ENCODE measurements at regions not wholly inside any gene's neighbourhood (a gene's known extent, or its start where the extent isn't known, plus 50 kb on each side); places are given as distances from the start of the nearest gene placed in this dataset.

- no peaks in the 10 kb centered on the region for H3K27me3 Mint-ChIP-seq (ENCODE audit: unreplicated experiment)
- no peaks in the 10 kb centered on the region for H3K36me3 Mint-ChIP-seq (ENCODE audit: unreplicated experiment)
- no peak for TF ChIP-seq CTCF (IDR thresholded peaks at IDR 0.05; ENCODE audit: partially characterized antibody, unreplicated experiment)
- H3K27ac Mint-ChIP-seq (ENCODE audit: unreplicated experiment) = no peak overlapping the region
- H3K4me1 Mint-ChIP-seq (ENCODE audit: low read depth, unreplicated experiment) = no peaks in the 10 kb centered on the region
- H3K4me3 Mint-ChIP-seq (ENCODE audit: unreplicated experiment) = no peak overlapping the region
- no peak for DNase-seq
- no peaks in the 10 kb centered on the region for H3K9me3 Mint-ChIP-seq (ENCODE audit: unreplicated experiment)
These were observed 603.9 kb upstream of the C9orf72 start for GRCh38 chr9:28177142-28177541.

- Mint-ChIP-seq H3K27ac (ENCODE audit: unreplicated experiment) (no peak overlapping the region), H3K9me3 (ENCODE audit: unreplicated experiment) (no peaks in the 10 kb centered on the region), H3K36me3 (ENCODE audit: unreplicated experiment) (no peaks in the 10 kb centered on the region), H3K4me3 (ENCODE audit: unreplicated experiment) (no peak overlapping the region), H3K27me3 (ENCODE audit: unreplicated experiment) (no peaks in the 10 kb centered on the region), H3K4me1 (ENCODE audit: low read depth, unreplicated experiment) (no peaks in the 10 kb centered on the region)
- DNase-seq = no peak
- TF ChIP-seq CTCF (IDR thresholded peaks at IDR 0.05; ENCODE audit: partially characterized antibody, unreplicated experiment) = no peak
These were observed 604.6 kb upstream of the C9orf72 start for GRCh38 chr9:28177925-28178324.

GRCh38 chr9:28179893-28180292 lies 606.6 kb upstream of the C9orf72 start:
- no peak overlapping the region for H3K4me3 Mint-ChIP-seq (ENCODE audit: unreplicated experiment)
- no peak overlapping the region for H3K27ac Mint-ChIP-seq (ENCODE audit: unreplicated experiment)
- no peak for TF ChIP-seq CTCF (IDR thresholded peaks at IDR 0.05; ENCODE audit: partially characterized antibody, unreplicated experiment)

GRCh38 chr9:28190981-28191380 lies 617.7 kb upstream of the C9orf72 start:
- Mint-ChIP-seq H3K27me3 (ENCODE audit: unreplicated experiment) (no peaks in the 10 kb centered on the region), H3K9me3 (ENCODE audit: unreplicated experiment) (no peaks in the 10 kb centered on the region), H3K4me1 (ENCODE audit: low read depth, unreplicated experiment) (no peaks in the 10 kb centered on the region), H3K36me3 (ENCODE audit: unreplicated experiment) (no peaks in the 10 kb centered on the region), H3K27ac (ENCODE audit: unreplicated experiment) (no peak overlapping the region), H3K4me3 (ENCODE audit: unreplicated experiment) (no peak overlapping the region)
- no peak for TF ChIP-seq CTCF (IDR thresholded peaks at IDR 0.05; ENCODE audit: partially characterized antibody, unreplicated experiment)
- DNase-seq = no peak

More at GRCh38 chr9:28179893-28180292, 606.6 kb upstream of the C9orf72 start:
- Mint-ChIP-seq H3K4me1 (ENCODE audit: low read depth, unreplicated experiment) (no peaks in the 10 kb centered on the region), H3K9me3 (ENCODE audit: unreplicated experiment) (no peaks in the 10 kb centered on the region), H3K27me3 (ENCODE audit: unreplicated experiment) (no peaks in the 10 kb centered on the region), H3K36me3 (ENCODE audit: unreplicated experiment) (no peaks in the 10 kb centered on the region)
- DNase-seq = no peak

- Mint-ChIP-seq H3K9me3 (ENCODE audit: unreplicated experiment) (no peaks in the 10 kb centered on the region), H3K27me3 (ENCODE audit: unreplicated experiment) (no peaks in the 10 kb centered on the region), H3K4me3 (ENCODE audit: unreplicated experiment) (no peak overlapping the region), H3K27ac (ENCODE audit: unreplicated experiment) (no peak overlapping the region), H3K36me3 (ENCODE audit: unreplicated experiment) (no peaks in the 10 kb centered on the region), H3K4me1 (ENCODE audit: low read depth, unreplicated experiment) (no peaks in the 10 kb centered on the region)
- TF ChIP-seq CTCF (IDR thresholded peaks at IDR 0.05; ENCODE audit: partially characterized antibody, unreplicated experiment) = no peak
- no peak for DNase-seq
These were observed 624.4 kb upstream of the C9orf72 start for GRCh38 chr9:28197653-28198052.
